CD4-positive, alpha-beta memory T cell (primary cell): ENCODE measurements at regions not wholly inside any gene's neighbourhood (a gene's known extent, or its start where the extent isn't known, plus 50 kb on each side); places are given as distances from the start of the nearest gene placed in this dataset.
"Not testable (repeated sequence)": the region's sequence is repeated elsewhere in the genome, so short reads cannot be mapped to it uniquely, and the experiment has no call there.

ENCODE experiments used
- CTCF ChIA-PET: fragments of 350-600 bp; sonication (Branson Sonifier 250); formaldehyde crosslinking; loops from one replicate; lab custom pipeline; 2021; ENCODE audit warnings: inconsistent platforms; ENCODE audit not compliant: partially characterized antibody; lab: Charles Lee
- POLR2A ChIA-PET: fragments of 350-600 bp; sonication (Branson Sonifier 250); formaldehyde crosslinking; loops from one replicate; lab custom pipeline; 2021; ENCODE audit not compliant: partially characterized antibody; lab: Charles Lee
- DNase-seq, 5 donors: peaks; one replicate each; pipeline versions ENCODE4 v3.0.0 to v3.0.0-alpha.2; 2020 to 2022; ENCODE audit warnings: mixed read lengths in 1 of 5
- H3K27ac ChIP-seq: one replicate; pipeline ENCODE4 v1.7.0; 2013; ENCODE audit warnings: low read depth, low read length
- H3K27me3 ChIP-seq: 2 replicates; pipeline ENCODE4 v1.7.0; 2013; ENCODE audit warnings: mild to moderate bottlenecking, low read length, moderate library complexity; ENCODE audit not compliant: insufficient read depth
- H3K36me3 ChIP-seq: 2 replicates; pipeline ENCODE4 v1.7.0; 2013; ENCODE audit warnings: mild to moderate bottlenecking, low read length, moderate library complexity; ENCODE audit not compliant: insufficient read depth
- H3K4me1 ChIP-seq: 2 replicates; pipeline ENCODE4 v1.7.0; 2013; ENCODE audit warnings: mild to moderate bottlenecking, low read length, moderate library complexity; ENCODE audit not compliant: insufficient read depth
- H3K4me3 ChIP-seq, 2 donors: one replicate each; pipeline ENCODE4 v1.7.0; 2013; ENCODE audit warnings: low read length in 2 of 2, mild to moderate bottlenecking in 1 of 2
- H3K9me3 ChIP-seq, 2 donors: one replicate each; pipeline ENCODE4 v1.7.0; 2013; ENCODE audit warnings: low read length in 2 of 2, control low read depth in 1 of 2; ENCODE audit not compliant: control insufficient read depth in 1 of 2
- H3K27ac Mint-ChIP-seq, 7 donors: one replicate each; pipeline ENCODE4 v1.8.0; 2020 to 2021; ENCODE audit warnings: mixed read lengths in 7 of 7, mild to moderate bottlenecking in 6 of 7, inconsistent platforms in 3 of 7, moderate library complexity in 3 of 7
- H3K27me3 Mint-ChIP-seq, 2 donors: one replicate each; pipeline ENCODE4 v1.8.0; 2020 to 2021; ENCODE audit warnings: mixed read lengths in 2 of 2
- H3K36me3 Mint-ChIP-seq, 2 donors: one replicate each; pipeline ENCODE4 v1.8.0; 2020 to 2021; ENCODE audit warnings: mixed read lengths in 2 of 2, inconsistent platforms in 1 of 2, mild to moderate bottlenecking in 1 of 2
- H3K4me1 Mint-ChIP-seq, 4 donors: one replicate each; pipeline ENCODE4 v1.8.0; 2020 to 2021; ENCODE audit warnings: mixed read lengths in 4 of 4, mild to moderate bottlenecking in 1 of 4
- H3K4me3 Mint-ChIP-seq, 8 donors: one replicate each; pipeline ENCODE4 v1.8.0; 2020 to 2021; ENCODE audit warnings: mixed read lengths in 8 of 8, mild to moderate bottlenecking in 7 of 8, moderate library complexity in 6 of 8, inconsistent platforms in 3 of 8
- H3K9me3 Mint-ChIP-seq, 8 donors: one replicate each; pipeline ENCODE4 v1.8.0; 2020 to 2021; ENCODE audit warnings: mixed read lengths in 8 of 8, mild to moderate bottlenecking in 5 of 8, inconsistent platforms in 3 of 8, moderate library complexity in 1 of 8
- intact Hi-C: fragments of 100-400 bp; cut with micrococcal nuclease; formaldehyde crosslinking; loops from one replicate; pipeline ENCODE4 v1.15.1; 2023

- H3K27ac ChIP-seq, H3K27ac Mint-ChIP-seq, H3K36me3 Mint-ChIP-seq, H3K9me3 ChIP-seq, DNase-seq, CTCF ChIA-PET, POLR2A ChIA-PET, H3K27me3 ChIP-seq, H3K4me3 Mint-ChIP-seq, H3K27me3 Mint-ChIP-seq, H3K4me1 ChIP-seq, H3K4me3 ChIP-seq, H3K36me3 ChIP-seq, H3K4me1 Mint-ChIP-seq, intact Hi-C loops: not testable (repeated sequence)
- peaks cover 2 to 22% (median 13%) of the 10 kb centered on the region in 8 donors for H3K9me3 Mint-ChIP-seq
These were observed 758.3 kb upstream of the NXPH2 start for GRCh38 chr2:139538332-139539020.

- Mint-ChIP-seq H3K4me1 (no peaks in the 10 kb centered on the region), H3K4me3 (no peak overlapping the region), H3K27ac (no peak overlapping the region), H3K27me3 (no peaks in the 10 kb centered on the region), H3K36me3 (no peaks in the 10 kb centered on the region), H3K9me3 (peaks cover 0 to 14% (median 7%) of the 10 kb centered on the region in 8 donors)
- H3K4me1 ChIP-seq = no peaks in the 10 kb centered on the region
- H3K27me3 ChIP-seq = no peaks in the 10 kb centered on the region
- ChIA-PET CTCF (no interaction called here), POLR2A (no interaction called here)
- intact Hi-C loops = no loop called here
- no peak for DNase-seq
- H3K27ac ChIP-seq = no peak overlapping the region
- H3K9me3 ChIP-seq = no peaks in the 10 kb centered on the region
- H3K36me3 ChIP-seq = no peaks in the 10 kb centered on the region
- no peak overlapping the region for H3K4me3 ChIP-seq
These were observed 748.9 kb upstream of the NXPH2 start for GRCh38 chr2:139529080-139529479.

GRCh38 chr2:139526781-139527180, 746.6 kb upstream of the NXPH2 start:
- Mint-ChIP-seq H3K27me3 (no peaks in the 10 kb centered on the region), H3K4me3 (no peak overlapping the region), H3K36me3 (no peaks in the 10 kb centered on the region), H3K9me3 (peaks cover 0 to 16% (median 7%) of the 10 kb centered on the region in 8 donors), H3K4me1 (no peaks in the 10 kb centered on the region), H3K27ac (no peak overlapping the region)
- no peak overlapping the region for H3K27ac ChIP-seq
- no peaks in the 10 kb centered on the region for H3K4me1 ChIP-seq
- no peak overlapping the region for H3K4me3 ChIP-seq
- no peaks in the 10 kb centered on the region for H3K9me3 ChIP-seq
- intact Hi-C loops = no loop called here
- no peak for DNase-seq
- no peaks in the 10 kb centered on the region for H3K36me3 ChIP-seq
- H3K27me3 ChIP-seq = no peaks in the 10 kb centered on the region
- POLR2A ChIA-PET = no interaction called here
- CTCF ChIA-PET = no interaction called here

- no peaks in the 10 kb centered on the region for H3K27me3 ChIP-seq
- ChIA-PET CTCF (no interaction called here), POLR2A (interaction anchor here (0.5 kb wide), 1 partner anchor 160 kb away, joined by 3 read pairs; no protein-coding TSS in a partner anchor)
- Mint-ChIP-seq H3K4me3 (no peak overlapping the region), H3K9me3 (peaks cover 0 to 31% (median 8%) of the 10 kb centered on the region in 8 donors), H3K27ac (no peak overlapping the region), H3K27me3 (no peaks in the 10 kb centered on the region), H3K36me3 (no peaks in the 10 kb centered on the region), H3K4me1 (no peaks in the 10 kb centered on the region)
- H3K36me3 ChIP-seq = no peaks in the 10 kb centered on the region
- intact Hi-C loops = no loop called here
- no peaks in the 10 kb centered on the region for H3K9me3 ChIP-seq
- DNase-seq = no peak
- H3K4me3 ChIP-seq = no peak overlapping the region
- no peaks in the 10 kb centered on the region for H3K4me1 ChIP-seq
- H3K27ac ChIP-seq = no peak overlapping the region
These were observed 738.1 kb upstream of the NXPH2 start for GRCh38 chr2:139518321-139518720.

GRCh38 chr2:139514951-139515350, 734.8 kb upstream of the NXPH2 start:
- H3K27ac ChIP-seq = no peak overlapping the region
- ChIA-PET CTCF (no interaction called here), POLR2A (no interaction called here)
- no peak for DNase-seq
- no peaks in the 10 kb centered on the region for H3K9me3 ChIP-seq
- no peak overlapping the region for H3K27ac Mint-ChIP-seq
- H3K4me1 Mint-ChIP-seq = no peaks in the 10 kb centered on the region
- no peak overlapping the region for H3K4me3 Mint-ChIP-seq
- intact Hi-C loops = no loop called here
- no peaks in the 10 kb centered on the region for H3K27me3 Mint-ChIP-seq
- H3K27me3 ChIP-seq = no peaks in the 10 kb centered on the region
- H3K36me3 Mint-ChIP-seq = no peaks in the 10 kb centered on the region
- no peaks in the 10 kb centered on the region for H3K36me3 ChIP-seq
- no peaks in the 10 kb centered on the region for H3K4me1 ChIP-seq
- peaks cover 0 to 19% (median 3%) of the 10 kb centered on the region in 8 donors for H3K9me3 Mint-ChIP-seq
- no peak overlapping the region for H3K4me3 ChIP-seq

GRCh38 chr2:139495851-139496250, 715.7 kb upstream of the NXPH2 start:
- Mint-ChIP-seq H3K27ac (no peak overlapping the region), H3K9me3 (peaks cover 0 to 27% (median 16%) of the 10 kb centered on the region in 8 donors), H3K4me1 (no peaks in the 10 kb centered on the region), H3K36me3 (no peaks in the 10 kb centered on the region), H3K27me3 (no peaks in the 10 kb centered on the region), H3K4me3 (no peak overlapping the region)
- DNase-seq = no peak
- no peaks in the 10 kb centered on the region for H3K36me3 ChIP-seq
- POLR2A ChIA-PET = no interaction called here
- H3K27me3 ChIP-seq = no peaks in the 10 kb centered on the region
- no peaks in the 10 kb centered on the region for H3K9me3 ChIP-seq
- CTCF ChIA-PET = no interaction called here
- no peaks in the 10 kb centered on the region for H3K4me1 ChIP-seq
- no peak overlapping the region for H3K4me3 ChIP-seq
- intact Hi-C loops = no loop called here
- no peak overlapping the region for H3K27ac ChIP-seq

- no peaks in the 10 kb centered on the region for H3K27me3 ChIP-seq
- Mint-ChIP-seq H3K36me3 (no peaks in the 10 kb centered on the region), H3K4me1 (no peaks in the 10 kb centered on the region), H3K27me3 (no peaks in the 10 kb centered on the region), H3K9me3 (peaks cover 0 to 9% (median 6%) of the 10 kb centered on the region in 8 donors), H3K27ac (no peak overlapping the region), H3K4me3 (no peak overlapping the region)
- no peaks in the 10 kb centered on the region for H3K4me1 ChIP-seq
- H3K36me3 ChIP-seq = no peaks in the 10 kb centered on the region
- no peak overlapping the region for H3K4me3 ChIP-seq
- POLR2A ChIA-PET = no interaction called here
- CTCF ChIA-PET = no interaction called here
- intact Hi-C loops = no loop called here
- H3K27ac ChIP-seq = no peak overlapping the region
- no peaks in the 10 kb centered on the region for H3K9me3 ChIP-seq
- DNase-seq = no peak
These were observed 712.0 kb upstream of the NXPH2 start for GRCh38 chr2:139492131-139492680.
